IPS DF 4.7 (cell line): ENCODE measurements at regions not wholly inside any gene's neighbourhood (a gene's known extent, or its start where the extent isn't known, plus 50 kb on each side); places are given as distances from the start of the nearest gene placed in this dataset.

Source experiments
- DNase-seq: peaks from one replicate; pipeline ENCODE4 v3.0.0-alpha.2; 2013; ENCODE audit warnings: low spot score; ENCODE audit errors: extremely low read depth

GRCh38 chr3:94686208-94686607 is 623.3 kb downstream of the NSUN3 start:
- no peak for DNase-seq

GRCh38 chr3:94693997-94694640 is 631.3 kb downstream of the NSUN3 start:
- DNase-seq, result no peak

GRCh38 chr3:94694894-94695293 is 632.0 kb downstream of the NSUN3 start:
- no peak for DNase-seq

GRCh38 chr3:94704467-94704866 is 641.6 kb downstream of the NSUN3 start:
- no peak for DNase-seq

GRCh38 chr3:94709249-94709902 is 646.5 kb downstream of the NSUN3 start:
- no peak for DNase-seq

- no peak for DNase-seq
Measured at GRCh38 chr3:94714194-94714593, 651.3 kb downstream of the NSUN3 start.

GRCh38 chr3:94716326-94717018 is 653.6 kb downstream of the NSUN3 start:
- no peak for DNase-seq

- DNase-seq, result no peak
Measured at GRCh38 chr3:94734206-94734605, 671.3 kb downstream of the NSUN3 start.

- DNase-seq, result no peak
Measured at GRCh38 chr3:94735354-94735753, 672.5 kb downstream of the NSUN3 start.

- DNase-seq, result no peak
Measured at GRCh38 chr3:94737116-94737515, 674.3 kb downstream of the NSUN3 start.

- no peak for DNase-seq
Measured at GRCh38 chr3:94739420-94739819, 676.6 kb downstream of the NSUN3 start.

- no peak for DNase-seq
Measured at GRCh38 chr3:94758751-94759150, 695.9 kb downstream of the NSUN3 start.

- no peak for DNase-seq
Measured at GRCh38 chr3:94772402-94772801, 709.5 kb downstream of the NSUN3 start.

- no peak for DNase-seq
Measured at GRCh38 chr3:94775746-94776145, 712.9 kb downstream of the NSUN3 start.

GRCh38 chr3:94776401-94776915 is 713.6 kb downstream of the NSUN3 start:
- DNase-seq, result no peak

- DNase-seq, result no peak
Measured at GRCh38 chr3:94778289-94778688, 715.4 kb downstream of the NSUN3 start.

- DNase-seq, result no peak
Measured at GRCh38 chr3:94778814-94779494, 716.1 kb downstream of the NSUN3 start.

GRCh38 chr3:94779699-94780098 is 716.8 kb downstream of the NSUN3 start:
- DNase-seq, result no peak

GRCh38 chr3:94784274-94784673 is 721.4 kb downstream of the NSUN3 start:
- no peak for DNase-seq

- DNase-seq, result no peak
Measured at GRCh38 chr3:94787066-94787465, 724.2 kb downstream of the NSUN3 start.

GRCh38 chr3:94787734-94788270 is 724.9 kb downstream of the NSUN3 start:
- DNase-seq, result no peak

- DNase-seq, result no peak
Measured at GRCh38 chr3:94794563-94794962, 731.7 kb downstream of the NSUN3 start.
